GM21423 (cell line): ENCODE measurements at regions not wholly inside any gene's neighbourhood (a gene's known extent, or its start where the extent isn't known, plus 50 kb on each side); places are given as distances from the start of the nearest gene placed in this dataset.

Experiments used
- ATAC-seq: cut with Tn5 transposase; IDR thresholded peaks from one replicate; pipeline ENCODE4 v1.9.1; 2021; ENCODE audit warnings: mild to moderate bottlenecking, moderate library complexity; ENCODE audit not compliant: unreplicated experiment

DNA sequence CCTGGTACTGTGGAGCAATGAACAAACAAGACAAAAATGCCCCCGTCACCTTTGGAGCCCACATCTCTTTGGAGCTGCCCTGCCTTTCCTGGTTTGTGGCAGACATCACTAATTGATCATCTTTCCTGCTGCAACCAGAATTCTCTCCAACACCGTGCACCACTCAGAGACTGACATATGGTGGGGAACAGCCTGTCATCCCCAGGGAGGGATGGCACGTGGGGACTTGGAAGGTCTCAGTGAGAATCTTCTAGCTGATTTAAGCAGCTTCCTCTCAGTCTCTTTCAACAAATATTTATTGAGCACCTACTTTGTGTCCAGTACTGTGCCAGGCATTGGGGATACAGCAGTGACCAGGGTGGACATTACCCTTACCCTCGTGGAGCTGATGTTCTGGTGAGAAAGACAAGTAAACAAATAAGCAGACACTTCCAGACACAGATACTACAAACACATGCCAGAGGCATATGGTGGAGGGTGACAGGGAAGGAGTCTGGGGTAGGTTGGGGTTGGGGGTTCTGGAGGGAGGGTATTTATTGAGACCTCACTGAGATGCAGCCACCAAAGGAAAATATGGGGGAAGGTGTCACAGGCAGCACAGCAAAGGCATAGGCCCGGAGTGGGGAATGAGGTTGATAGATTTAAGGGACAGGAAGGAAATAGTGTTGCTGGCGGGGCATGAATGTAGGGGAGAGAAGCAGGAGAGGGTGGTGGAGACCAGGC is 82.3 kb downstream of the CEBPB start:
- no peak for ATAC-seq

DNA sequence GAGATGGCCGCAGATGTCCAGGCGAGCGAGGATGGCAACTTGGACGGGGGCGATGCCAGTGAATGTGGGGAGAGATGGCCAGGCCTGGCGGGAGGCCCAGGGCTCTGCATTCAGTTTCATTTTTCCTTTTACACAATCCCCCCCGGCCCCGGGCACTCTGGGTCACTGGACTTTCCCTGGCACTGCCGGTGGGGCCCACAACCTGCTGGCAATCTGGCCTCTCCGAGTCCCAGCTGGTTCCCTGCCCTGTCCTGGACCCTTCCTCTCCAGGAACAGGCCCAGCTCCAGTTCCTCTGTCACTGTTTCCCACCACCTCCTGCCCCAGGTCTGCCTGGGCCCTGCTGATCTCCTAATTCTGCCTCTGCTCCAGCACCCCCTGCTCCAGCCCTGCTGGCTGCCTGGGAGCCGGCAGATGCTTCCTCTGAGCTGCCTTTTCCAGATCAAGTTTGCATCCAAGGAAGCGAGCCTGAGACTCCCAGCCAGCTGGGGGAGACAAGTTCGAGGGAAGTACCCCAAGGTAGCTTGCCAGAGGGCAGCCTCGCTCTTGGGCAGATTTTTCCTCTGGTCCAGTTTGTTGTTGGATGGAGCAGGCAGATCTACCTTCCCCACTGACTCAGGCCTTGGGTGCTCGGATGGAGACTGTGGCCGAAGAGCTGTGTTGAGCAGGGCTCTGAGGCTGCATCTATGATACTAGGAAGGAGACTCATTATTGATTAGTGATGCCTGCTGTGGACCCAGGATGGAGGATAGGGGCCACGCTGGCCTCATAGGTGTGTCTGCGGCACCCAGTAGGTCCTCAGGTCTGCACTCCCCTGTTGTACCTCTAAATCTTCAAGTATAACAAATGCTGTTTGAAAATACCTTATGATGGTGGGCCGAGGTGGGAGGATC is 83.2 kb downstream of the CEBPB start:
- no peak for ATAC-seq

DNA sequence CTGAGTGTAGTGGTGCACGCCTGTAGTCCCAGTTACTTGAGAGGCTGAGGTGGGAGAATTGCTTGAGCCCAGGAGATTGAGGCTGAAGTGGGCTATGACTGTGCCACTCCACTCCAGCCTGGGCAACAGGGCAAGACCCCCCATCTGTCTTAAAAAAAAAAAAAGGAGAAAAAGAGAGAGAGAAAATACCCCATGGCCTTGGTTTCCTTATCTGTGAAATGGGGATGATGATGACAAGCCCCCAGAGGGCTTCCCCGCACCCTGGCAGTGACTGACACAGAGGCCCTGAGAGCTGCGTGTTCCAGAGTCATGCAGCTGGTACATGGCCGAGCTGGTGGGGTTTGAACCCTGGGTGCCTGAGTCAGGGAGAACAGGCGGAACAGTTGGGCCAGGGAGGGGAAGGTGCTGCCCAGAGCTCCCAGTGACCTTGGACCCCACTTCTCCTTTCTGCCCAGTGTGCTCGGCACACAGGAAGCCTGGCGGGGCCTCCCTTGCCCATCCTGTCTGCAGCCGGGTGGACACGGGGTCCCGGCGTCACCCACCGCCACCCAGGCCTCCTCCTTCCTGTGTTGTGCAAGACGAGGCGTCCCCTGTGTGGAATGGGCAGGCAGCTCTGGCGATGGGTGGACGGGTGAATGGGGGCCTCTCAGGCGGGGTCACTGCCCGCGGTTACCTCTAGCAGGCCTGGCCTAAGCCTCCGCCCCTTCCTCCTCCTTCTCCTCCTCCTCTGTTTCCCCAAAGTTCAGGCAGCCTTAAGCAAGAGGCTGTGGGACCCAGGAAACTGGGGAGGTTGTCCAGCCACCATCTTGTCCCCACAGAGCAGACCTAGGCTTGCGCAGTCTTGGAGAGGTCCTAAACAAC is 84.2 kb downstream of the CEBPB start:
- ATAC-seq: no peak

DNA sequence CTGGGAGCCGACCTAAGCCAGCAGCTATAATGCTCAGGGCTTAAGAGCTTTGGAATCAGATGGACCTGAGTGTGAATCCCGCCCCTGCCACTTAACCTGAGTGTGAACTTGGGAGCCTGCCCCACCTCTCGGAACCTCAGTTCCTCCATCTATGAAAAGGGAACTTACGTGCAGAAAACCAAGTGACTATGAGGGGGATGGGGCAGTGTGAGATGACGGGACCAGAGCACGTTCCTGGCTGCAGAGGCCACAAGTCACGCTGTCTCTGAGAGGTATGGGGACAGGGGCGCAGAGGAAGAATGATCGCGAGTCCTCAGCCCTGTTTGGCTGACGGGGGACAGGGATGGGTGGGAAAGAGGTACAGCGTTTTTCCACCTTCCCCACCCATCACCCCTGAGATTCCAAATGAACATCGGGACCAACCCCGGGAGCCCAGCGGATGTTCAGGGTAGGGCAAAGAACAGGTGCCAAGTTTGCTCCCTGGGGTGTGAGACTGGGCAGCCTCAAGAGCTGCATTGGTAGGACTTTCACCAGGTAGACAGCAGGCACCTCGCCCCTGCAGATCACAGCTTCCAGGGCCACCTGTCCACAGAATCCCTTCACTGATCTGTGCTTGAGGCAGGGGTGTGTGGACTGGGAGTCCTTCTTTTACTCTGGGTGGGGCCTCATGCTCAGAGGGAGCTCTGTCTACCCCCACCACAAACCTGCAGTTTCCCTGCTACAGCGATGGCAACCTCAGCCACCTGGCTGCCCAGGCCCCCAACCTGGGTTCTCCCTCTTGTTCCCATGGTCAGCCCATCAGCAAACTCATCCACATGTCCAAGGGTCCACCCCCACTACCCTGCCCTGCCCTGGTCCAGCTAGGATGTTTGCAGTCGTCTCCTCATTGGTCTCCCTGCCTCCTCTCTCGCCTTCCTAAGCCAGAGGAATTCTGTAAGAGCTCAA is 85.8 kb downstream of the CEBPB start:
- ATAC-seq: no peak

DNA sequence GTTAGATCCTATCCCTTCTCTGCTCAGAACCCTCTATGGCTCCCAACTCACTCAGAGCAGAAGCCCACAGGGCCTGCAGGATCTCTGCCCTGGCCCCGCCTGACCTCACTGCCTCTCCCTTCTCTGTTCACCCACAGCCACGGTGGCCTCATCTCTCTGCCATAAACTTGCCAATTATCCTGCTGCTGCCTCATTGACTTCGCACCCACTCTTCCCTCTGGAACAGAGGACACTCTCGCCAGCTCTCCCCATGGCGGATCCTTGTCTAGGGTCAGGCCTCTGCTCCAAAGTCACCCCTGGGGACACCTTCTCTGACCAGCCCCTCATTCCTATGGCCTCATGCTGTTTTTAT is 86.4 kb downstream of the CEBPB start:
- ATAC-seq: no peak

DNA sequence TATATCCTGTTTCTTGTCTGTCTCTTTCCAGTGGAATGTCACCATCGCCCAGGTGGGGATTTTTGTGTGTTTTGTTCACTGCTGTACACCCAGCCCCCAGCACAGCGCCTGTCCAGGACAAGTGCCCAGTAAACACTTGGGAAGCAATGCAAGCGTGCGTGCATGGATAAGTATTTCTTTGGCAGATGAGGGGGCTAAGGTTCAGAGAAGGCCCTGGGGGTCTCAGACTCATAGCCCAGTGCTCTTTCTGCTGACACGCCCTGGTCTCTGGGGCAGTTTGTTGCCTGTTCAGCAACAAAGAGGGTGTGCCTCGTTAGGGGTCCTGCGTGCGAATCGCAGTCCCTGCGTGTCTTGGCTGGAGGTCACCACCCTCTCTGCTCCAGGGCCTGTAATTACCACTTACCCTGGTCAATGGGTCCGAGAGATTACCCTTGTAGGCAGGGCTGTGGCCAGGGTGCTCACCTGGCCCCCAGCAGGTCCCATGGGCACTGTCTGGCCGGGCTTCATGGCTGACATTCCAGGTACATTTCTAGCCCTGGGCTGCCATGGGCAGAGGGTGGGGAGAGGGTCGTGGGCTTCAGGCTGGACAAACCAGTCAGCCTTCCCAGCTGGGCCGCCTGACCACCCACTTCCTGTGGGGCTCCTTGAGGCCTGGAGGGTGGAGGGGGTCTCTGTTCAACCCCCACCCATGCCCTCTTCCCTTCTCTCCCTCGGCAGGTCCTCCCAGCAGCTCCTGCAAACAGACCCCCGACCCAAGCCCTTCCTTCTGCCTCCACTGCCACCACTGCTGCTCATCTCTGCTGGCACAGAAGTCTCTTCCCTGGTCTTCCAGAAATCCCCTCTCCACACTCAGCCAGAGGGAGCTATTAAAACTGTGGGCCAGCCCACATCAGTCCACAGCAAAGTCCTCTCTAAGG is 87.1 kb downstream of the CEBPB start:
- ATAC-seq: no peak

DNA sequence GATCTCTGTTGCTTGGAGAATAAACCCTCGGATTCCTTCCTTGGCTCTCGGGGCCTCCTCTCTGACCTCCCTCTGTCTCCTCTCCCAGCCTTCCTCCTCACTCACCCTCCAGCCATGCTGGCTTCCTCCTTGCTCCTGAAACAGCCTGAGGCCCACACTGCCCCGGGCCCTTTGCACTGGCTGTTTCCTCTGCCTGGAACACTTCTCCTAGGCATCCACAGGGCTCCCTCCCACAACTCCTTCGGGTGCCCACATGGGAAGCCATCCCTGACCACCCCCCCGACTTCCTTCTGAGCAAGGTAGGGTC is 87.7 kb downstream of the CEBPB start:
- ATAC-seq: no peak

DNA sequence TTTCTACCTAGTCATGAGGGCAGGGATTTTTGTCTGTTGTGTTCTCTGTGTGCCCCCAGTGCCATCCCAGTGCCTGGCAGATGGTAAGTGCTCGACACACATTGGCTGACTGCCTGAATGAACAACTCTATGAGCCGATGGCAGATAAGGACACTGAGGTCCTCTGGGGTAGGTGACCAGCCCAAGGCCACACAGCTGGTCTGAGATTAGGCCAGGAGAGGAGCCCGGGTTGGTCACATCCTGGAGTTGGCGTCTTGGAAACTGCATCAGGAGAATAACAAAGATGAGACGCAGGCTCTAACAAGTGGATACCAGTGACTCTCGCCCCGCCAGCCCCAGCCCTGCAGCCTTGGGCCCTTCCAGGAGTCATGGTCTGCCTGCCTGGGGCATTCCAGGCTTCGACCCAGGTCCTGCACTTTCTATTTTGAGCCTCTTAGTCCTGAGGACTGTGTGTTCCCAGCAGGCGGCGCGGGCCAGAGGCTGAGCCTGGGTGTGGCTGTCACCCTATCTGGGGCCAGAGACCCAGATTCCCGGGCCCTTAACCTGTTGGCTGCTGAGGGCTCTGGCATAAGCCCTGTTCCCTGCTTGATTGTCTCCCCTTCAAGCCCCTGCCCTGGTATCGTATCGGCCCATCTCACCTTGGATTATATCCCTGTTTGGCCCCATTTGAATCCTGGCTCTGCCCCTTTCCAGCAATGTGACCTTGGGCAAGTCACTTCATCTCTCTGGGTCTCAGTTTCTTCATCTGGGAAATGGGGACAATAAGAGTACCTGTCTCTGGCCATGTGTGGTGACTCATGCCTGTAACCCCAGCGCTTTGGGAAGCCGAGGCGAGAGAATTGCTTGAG is 88.3 kb downstream of the CEBPB start:
- ATAC-seq: no peak

DNA sequence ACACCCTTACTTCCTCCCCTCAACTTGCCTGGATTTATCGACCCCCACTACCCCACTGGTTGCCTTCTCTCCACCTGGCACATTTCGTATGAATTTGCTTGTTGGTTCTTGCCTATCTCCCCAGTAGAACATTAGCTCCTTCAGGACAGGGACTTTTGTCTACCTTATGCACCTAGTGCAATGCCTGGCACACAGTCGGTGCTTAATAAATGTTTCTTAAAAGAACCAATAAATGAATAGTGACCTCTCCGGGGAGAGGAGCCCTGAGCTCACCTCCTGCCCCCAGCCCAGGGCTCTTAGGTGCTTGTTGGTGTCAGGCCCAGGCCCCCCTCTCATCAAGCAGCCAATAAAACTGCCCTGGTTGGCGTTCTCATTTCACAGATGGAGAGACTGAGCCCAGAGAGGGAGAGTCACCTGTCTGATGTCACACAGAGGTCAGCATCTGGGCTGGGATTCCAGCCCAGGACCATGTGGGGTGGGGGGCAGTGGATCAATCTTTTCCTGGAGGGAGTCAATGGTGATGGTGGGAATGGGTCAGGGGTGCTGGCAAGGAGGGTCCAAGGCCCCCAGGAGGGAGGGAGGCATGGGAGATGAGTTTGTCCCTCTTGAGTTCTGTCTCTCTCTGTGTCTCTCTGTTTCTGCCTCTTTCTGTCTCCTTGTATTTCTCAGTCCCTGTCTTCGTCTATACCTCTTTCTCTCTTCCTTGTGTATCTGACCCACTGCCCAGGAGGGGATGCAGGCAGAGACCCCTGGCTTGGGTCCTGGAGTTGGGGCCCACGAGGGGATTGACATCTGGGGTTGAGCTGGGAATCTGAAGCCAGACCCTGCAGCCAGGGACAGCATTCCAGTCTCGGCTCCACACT is 89.6 kb downstream of the CEBPB start:
- ATAC-seq: no peak

DNA sequence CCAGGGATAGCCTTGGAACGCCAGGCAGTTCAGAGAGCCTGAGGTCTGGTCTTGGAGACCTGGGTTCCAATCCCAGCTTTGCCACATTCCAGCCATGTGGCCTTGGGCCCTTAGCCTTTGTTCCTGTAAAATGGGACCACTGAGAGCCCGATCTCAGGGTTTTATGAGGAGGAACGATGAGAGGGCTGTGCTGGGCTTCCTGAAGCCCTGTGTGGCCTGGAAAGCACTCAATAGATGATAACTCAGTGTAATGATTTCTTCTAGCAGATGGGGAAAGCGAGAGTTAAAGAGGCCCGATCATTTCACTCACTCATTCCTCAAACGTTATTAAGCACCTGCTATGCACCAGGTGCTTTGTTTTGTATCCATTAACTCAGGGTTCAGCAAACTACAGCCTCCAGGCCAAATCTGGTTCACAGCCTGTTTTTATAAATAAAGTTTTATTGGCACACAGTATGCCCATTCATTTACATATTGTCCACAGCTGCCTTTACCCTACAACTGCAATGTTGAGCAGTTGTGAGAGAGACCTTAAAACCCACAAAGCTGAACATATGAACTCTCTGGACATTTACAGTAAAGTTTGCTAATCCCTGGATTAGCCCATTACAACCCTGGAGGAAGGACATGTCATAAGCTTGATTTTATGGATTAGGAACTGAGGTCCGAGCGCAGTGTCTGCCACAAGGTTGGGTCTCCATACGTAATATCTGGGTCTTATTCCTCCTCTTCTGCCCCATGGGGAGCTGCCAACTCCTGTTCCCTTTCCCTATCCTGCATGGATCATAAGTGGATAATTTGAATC is 90.4 kb downstream of the CEBPB start:
- ATAC-seq: no peak

DNA sequence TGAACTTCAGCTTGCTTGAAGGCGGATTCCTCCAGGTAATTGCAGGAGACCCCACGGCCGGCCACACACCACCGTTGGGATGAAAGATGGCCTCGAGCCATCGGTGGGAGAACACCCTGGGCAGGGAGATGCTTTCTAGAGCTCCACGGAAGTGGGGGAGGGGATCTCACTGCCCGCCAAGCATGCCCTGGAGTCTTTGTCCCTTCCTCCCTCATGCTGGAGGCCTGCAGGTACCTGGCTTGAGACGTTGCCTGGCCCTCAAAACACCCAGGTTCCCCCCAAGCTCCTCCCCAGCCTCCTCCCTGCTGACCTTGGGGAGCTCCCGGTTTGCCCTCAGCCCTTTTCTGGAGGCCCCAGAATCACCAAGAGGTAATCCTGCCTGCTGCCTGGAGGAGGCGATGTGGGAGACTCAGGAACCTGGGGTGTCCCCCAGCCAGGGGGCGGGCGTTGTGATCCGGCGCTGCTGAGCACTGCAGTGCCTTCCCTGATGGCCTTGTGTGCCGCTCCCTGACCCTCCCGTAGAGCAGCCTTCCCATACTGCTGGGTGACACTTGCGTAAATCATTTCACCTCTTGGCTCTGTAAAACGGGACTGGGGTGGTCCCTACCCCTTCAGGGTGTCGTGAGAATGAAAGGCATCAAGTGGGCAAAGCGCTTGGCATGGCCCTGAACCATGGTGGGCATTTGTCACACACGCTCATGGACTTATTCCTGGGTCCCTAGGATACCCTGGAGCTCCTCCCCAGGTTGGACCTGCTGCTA is 91.4 kb downstream of the CEBPB start:
- ATAC-seq: no peak

DNA sequence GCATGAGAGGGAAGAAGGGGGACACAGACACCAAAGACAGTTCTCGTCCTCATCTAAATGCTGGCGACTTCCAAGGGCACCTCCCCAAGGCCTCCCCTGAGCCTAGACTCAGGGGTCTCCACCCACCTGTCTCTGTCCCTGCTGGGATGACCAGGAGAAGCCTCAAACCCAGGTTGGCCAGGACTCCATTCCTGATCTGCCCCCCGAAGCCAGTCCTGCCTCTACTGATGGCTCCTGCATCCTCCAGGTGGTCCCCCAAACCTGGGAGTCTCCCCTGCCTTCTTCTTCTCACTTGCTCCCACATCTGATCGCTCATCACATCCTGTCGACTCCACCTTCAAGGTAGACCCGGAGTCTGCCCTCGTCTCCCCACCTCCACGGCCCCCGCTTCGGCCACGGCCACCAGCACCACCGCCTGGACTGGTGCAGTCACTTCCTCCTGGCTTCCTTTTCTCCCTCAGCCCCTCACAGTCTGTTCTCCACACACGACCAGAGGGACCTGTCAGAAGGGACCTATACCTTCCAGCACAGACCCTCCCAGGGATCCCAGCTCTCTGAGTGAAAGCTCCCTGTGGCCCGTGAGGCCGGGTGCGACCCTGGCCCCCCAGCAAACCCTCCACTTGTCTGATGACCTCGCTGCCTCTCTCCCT is 92.1 kb downstream of the CEBPB start:
- no peak for ATAC-seq

DNA sequence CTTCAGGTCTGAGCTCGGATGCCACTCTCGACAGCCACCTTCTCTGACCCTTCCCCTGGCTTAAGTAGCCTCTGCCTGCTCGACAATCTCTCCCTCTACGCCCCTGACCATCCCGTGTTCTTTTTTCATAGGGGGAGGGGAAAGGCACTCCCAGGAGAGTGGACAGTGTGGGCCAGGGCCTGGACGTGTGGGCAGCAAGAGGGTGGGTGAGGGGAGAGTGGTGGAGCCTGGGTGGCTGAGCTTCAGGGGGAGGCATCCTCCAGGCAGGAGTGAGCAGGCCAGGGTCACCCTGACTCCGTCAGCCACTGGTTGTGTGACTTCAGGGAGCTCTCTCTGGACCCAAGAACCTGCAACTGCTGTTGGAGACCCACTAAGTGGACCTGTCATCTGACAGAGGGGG is 92.7 kb downstream of the CEBPB start:
- no peak for ATAC-seq

DNA sequence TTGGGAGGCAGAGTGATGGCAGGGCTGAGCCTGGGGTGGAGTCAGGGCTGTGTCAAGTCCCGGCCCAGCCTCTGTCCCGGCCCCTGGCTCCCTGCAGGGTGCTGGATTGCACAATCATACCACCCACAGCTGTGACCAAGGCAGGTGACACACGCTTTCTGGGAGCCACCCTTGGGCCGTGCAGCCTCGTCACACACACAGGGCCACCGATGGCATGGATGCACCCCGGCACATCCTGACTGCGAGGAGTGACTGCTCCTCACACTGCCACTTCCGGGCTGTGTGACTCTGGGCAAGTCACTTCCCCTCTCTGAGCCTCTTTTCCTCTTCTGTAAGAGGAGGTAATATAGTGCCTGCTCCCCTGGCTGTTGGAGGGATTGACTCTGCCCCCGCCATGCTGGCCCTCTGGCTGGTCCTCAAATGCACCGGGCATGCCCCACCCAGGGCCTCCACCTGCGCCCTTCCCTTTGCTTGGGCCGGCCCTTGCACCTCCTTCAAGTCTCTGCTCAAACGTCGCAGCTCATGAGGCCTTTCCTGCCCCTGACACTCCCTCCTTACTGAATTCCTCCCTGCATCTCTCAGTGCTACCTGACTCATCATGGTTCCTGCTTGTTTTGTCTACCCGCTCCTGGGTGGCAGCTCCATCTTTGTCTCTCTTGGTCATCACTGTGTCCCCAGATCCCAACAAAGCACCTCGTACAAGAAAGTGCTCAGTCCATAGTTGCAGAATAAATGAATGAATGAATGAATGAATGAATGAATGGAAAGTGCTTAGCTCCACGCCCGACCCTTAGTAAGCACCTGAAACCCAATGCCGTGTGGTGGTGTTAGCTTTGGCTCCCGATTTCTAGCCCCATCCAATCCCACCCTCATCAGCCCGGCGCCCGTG is 93.5 kb downstream of the CEBPB start:
- no peak for ATAC-seq
